ENCODE measurements at regions not wholly inside any gene's neighbourhood (a gene's known extent, or its start where the extent isn't known, plus 50 kb on each side); places are given as distances from the start of the nearest gene placed in this dataset.
"Not testable (repeated sequence)": the region's sequence is repeated elsewhere in the genome, so short reads cannot be mapped to it uniquely, and the experiment has no call there.

DNA sequence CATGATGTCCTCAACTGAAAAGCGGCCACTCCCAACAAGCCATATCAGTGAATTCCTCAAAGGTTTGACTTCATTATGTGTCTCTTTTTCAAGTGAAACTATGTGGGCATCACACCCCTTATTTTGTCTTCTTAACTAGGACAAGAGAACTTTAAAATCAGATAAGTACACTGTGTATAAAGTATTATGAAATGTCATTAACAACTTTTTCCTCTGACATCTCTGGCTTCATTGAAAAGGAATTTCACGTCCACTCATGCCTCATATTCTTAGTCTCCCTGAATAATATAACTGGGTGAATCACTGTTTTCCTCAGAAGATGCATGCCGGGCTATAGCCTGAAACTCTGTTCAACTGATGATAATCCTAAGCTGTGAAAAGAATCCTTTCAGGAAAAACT is 415.8 kb downstream of the ACTL7B start:
- H3K27ac Mint-ChIP-seq: no peak overlapping the region
- H3K4me1 Mint-ChIP-seq (ENCODE audit: low read depth): no peaks in the 10 kb centered on the region
- H3K9me3 Mint-ChIP-seq (ENCODE audit: low read depth): peaks cover 11% of the 10 kb centered on the region
- H3K4me3 Mint-ChIP-seq: no peak overlapping the region
- H3K36me3 Mint-ChIP-seq: no peaks in the 10 kb centered on the region
- peaks cover 2% of the 10 kb centered on the region for H3K27me3 Mint-ChIP-seq

DNA sequence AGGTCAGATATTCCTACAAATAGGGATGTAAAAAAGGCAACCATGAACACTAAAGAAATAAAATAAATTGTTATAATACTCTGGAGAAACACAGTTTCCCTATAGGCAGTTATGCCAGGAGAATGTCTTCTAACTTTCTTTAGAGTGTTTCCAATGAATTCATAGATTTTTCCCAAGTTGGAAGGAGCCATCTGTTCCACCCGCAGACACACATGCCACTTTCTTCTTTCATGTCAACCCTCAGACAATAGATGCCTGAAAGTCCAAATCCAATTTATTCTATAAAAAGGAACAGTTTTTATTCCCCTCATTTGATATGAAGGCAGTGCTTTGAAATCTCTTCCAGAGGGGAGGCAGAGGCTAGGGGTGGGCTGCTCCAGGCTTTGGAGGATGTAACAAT is 418.1 kb downstream of the ACTL7B start:
- Mint-ChIP-seq H3K36me3 (no peaks in the 10 kb centered on the region), H3K9me3 (ENCODE audit: low read depth) (peaks cover 5% of the 10 kb centered on the region), H3K4me3 (no peak overlapping the region), H3K27ac (no peak overlapping the region), H3K4me1 (ENCODE audit: low read depth) (no peaks in the 10 kb centered on the region), H3K27me3 (peaks cover 2% of the 10 kb centered on the region)

DNA sequence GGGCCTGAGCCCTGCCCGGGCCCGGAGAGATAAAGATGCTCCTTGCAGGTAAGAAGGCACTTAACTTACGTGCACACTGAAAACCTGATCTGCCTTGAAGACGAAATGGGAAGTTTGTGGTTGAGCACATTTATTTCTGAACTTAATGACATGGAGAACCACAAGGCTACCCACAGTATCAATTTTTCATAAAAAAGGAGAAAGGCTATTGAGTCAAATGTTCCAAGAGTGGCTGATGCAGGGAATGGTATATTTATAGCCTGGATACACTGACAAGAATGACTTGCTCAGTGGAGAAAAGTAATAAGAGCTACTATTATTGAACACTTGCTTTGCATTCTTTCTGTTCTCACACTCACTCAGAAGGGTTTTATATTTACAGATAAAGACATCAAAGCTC is 419.3 kb downstream of the ACTL7B start:
- Mint-ChIP-seq H3K36me3 (no peaks in the 10 kb centered on the region), H3K4me1 (ENCODE audit: low read depth) (no peaks in the 10 kb centered on the region), H3K27me3 (peaks cover 2% of the 10 kb centered on the region)

DNA sequence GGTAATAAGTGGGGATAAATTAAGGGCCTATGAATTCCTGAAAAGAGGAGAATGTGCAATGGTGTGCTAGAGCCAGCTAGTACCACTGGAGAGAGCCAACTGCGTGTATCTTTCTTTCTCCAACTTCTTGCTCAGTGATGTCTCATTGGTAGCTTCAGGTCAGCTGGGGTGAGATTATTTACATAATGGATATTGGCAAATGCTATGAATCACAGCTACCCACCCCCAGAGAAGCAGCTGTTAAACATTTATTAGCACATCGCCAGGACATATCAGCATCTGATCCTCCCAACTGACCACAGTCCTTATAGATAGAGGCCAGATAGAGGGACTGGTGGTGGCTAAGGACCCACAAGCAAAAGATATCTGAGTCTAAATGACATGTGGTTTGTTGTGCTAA is 421.3 kb downstream of the ACTL7B start:
- Mint-ChIP-seq H3K4me1 (ENCODE audit: low read depth) (no peaks in the 10 kb centered on the region), H3K27ac (no peak overlapping the region), H3K36me3 (no peaks in the 10 kb centered on the region), H3K9me3 (ENCODE audit: low read depth) (peaks cover 17% of the 10 kb centered on the region), H3K27me3 (no peaks in the 10 kb centered on the region), H3K4me3 (no peak overlapping the region)

More for the DNA sequence above, 419.3 kb downstream of the ACTL7B start:
- peaks cover 7% of the 10 kb centered on the region for H3K9me3 Mint-ChIP-seq (ENCODE audit: low read depth)
- H3K27ac Mint-ChIP-seq: no peak overlapping the region
- no peak overlapping the region for H3K4me3 Mint-ChIP-seq

DNA sequence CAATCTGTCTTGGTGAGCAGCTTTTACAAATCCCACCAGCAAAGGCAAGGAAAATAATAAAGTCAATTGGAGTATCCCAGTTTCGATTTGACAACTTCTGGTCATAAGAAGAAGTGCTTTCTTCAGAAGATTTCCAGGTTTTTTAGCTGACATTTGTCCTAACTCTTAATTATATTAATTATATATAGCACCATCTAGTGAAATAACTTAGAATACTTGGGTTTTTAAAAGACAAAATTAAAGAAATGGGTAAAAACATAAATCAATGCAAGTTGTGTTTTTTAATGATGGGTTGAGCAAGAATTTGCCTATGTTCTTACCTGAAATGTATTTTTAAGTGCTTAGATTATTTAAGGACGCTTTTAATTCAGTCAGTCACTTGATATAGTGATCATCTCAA is 421.8 kb downstream of the ACTL7B start:
- H3K9me3 Mint-ChIP-seq (ENCODE audit: low read depth): peaks cover 18% of the 10 kb centered on the region
- no peaks in the 10 kb centered on the region for H3K36me3 Mint-ChIP-seq
- H3K4me3 Mint-ChIP-seq: no peak overlapping the region
- H3K4me1 Mint-ChIP-seq (ENCODE audit: low read depth): no peaks in the 10 kb centered on the region
- H3K27ac Mint-ChIP-seq: no peak overlapping the region
- H3K27me3 Mint-ChIP-seq: no peaks in the 10 kb centered on the region

DNA sequence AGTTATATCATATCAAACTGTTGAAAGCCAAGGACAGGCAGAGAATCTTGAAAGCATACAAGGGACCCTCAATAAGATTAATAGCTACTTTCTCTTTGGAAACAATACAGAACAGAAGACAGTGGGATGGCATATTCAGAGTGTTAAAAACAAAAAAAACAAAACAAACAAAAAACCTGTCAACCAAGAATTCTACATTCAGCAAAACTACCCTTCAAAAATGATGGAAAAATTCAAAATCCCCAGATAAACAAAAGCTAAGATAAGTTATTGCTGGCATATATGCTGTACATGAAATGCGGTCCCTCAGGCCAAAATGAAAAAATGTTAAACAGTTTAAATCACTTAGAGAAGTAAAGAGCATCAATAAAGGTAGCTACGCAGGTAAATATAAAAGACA is 425.1 kb downstream of the ACTL7B start:
- H3K9me3 Mint-ChIP-seq (ENCODE audit: low read depth): peaks cover 22% of the 10 kb centered on the region
- no peaks in the 10 kb centered on the region for H3K36me3 Mint-ChIP-seq
- no peak overlapping the region for H3K27ac Mint-ChIP-seq
- no peaks in the 10 kb centered on the region for H3K4me1 Mint-ChIP-seq (ENCODE audit: low read depth)
- H3K4me3 Mint-ChIP-seq: no peak overlapping the region
- no peaks in the 10 kb centered on the region for H3K27me3 Mint-ChIP-seq

DNA sequence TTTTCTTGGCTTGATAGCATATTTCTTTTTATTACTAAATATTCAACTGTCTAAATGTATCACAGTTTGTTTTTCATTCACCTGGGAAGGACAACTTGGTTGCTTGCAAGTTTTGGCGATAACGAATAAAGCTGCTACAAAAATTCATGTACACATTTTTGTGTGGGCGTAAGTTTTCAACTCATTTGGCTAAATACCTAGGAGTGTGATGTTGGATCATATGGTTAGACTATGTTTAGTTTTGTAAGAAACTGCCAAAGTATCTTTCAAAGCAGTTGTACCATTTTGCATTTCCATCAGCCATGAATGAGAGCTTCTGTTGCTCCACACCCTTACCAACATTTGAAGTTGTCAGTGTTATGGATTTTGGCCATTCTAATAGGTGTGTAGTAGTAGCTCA is 428.0 kb downstream of the ACTL7B start:
- H3K4me1 Mint-ChIP-seq (ENCODE audit: low read depth): no peaks in the 10 kb centered on the region
- peaks cover 22% of the 10 kb centered on the region for H3K9me3 Mint-ChIP-seq (ENCODE audit: low read depth)
- H3K27ac Mint-ChIP-seq: no peak overlapping the region
- no peaks in the 10 kb centered on the region for H3K36me3 Mint-ChIP-seq
- no peaks in the 10 kb centered on the region for H3K27me3 Mint-ChIP-seq
- no peak overlapping the region for H3K4me3 Mint-ChIP-seq

DNA sequence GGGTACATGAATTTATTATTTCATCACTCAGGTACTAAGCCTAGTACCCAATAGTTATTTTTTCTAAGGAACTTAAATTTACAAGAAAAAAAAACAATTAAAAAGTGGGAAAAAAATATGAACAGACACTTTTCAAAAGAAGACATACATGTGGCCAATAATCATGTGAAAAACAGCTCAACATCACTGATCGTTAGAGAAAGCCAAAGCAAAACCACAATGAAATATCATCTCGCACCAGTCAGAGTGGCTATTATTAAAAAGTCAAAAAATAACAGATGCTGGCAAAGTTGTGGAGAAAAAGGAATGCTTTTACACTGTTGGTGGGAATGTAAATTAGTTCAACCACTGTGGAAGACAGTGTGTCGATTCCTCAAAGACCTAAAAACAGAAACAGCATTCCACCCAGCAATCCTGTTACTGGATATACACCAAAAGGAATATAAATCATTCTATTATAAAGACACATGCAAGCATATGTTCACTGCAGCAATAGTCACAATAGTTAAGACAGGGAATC is 429.3 kb downstream of the ACTL7B start:
- H3K9me3 Mint-ChIP-seq (ENCODE audit: low read depth): peaks cover 20% of the 10 kb centered on the region
- not testable (repeated sequence) for H3K27me3 Mint-ChIP-seq; H3K4me1 Mint-ChIP-seq (ENCODE audit: low read depth); H3K36me3 Mint-ChIP-seq; H3K27ac Mint-ChIP-seq; H3K4me3 Mint-ChIP-seq

DNA sequence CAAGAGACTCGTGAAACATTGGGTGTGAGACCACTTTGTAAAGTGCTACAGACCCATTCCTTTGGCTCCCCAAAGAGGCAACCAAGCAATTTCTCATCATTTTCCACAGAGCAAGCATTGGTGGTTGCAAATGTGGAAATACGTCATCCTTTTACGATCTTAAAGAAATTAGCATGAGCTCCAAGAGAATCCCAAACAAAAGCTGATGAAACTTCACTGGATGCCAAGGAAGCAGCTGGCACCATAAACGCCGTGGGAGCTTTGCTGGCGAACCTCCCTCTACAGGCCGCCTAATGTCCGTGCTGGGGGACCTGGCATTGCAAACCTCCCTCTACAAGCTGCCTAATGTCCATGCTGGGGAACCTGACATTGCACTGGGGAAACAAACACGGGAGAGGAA is 432.4 kb downstream of the ACTL7B start:
- Mint-ChIP-seq H3K36me3 (no peaks in the 10 kb centered on the region), H3K27ac (no peak overlapping the region), H3K27me3 (no peaks in the 10 kb centered on the region), H3K9me3 (ENCODE audit: low read depth) (peaks cover 3% of the 10 kb centered on the region), H3K4me3 (no peak overlapping the region), H3K4me1 (ENCODE audit: low read depth) (no peaks in the 10 kb centered on the region)

DNA sequence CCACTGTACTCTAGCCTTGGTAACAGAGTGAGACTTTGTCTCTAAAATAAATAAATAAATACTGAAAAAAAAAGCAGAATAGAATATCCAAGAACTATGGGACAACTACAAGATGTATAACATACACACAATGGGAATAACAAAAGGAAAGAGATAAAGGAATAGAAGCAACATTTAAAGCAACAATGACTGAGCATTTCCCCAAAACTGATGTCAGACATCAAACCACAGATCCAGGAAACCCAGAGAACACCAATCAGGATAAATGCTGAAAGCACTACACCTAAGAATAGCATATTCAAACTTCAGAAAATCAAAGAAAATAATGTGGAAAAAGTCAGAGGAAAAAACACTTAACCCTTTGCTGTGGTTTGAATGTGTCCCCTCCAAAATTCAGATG is 436.4 kb downstream of the ACTL7B start:
- H3K4me3 Mint-ChIP-seq: no peak overlapping the region
- H3K4me1 Mint-ChIP-seq (ENCODE audit: low read depth): no peaks in the 10 kb centered on the region
- H3K9me3 Mint-ChIP-seq (ENCODE audit: low read depth): no peaks in the 10 kb centered on the region
- no peaks in the 10 kb centered on the region for H3K36me3 Mint-ChIP-seq
- no peak overlapping the region for H3K27ac Mint-ChIP-seq
- H3K27me3 Mint-ChIP-seq: no peaks in the 10 kb centered on the region

DNA sequence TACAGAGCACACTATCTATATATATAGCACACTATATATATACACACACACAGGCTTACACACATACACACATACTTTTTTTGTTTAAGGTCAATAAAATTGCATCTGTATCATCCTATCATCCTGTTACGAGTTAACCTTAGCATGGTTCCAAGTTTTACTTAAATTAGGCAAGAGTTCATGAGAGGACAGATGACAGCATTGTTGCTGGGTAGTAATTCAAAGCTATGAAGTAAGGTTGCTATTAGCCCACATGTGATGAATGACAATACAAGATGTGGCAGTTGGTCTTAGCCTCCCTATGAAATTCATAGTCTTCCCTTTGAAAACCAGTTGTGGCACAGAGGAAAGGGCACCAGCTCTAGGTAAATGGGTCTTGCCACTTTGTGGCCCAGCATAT is 438.1 kb downstream of the ACTL7B start:
- no peaks in the 10 kb centered on the region for H3K27me3 Mint-ChIP-seq
- no peaks in the 10 kb centered on the region for H3K4me1 Mint-ChIP-seq (ENCODE audit: low read depth)
- H3K4me3 Mint-ChIP-seq: no peak overlapping the region
- H3K9me3 Mint-ChIP-seq (ENCODE audit: low read depth): no peaks in the 10 kb centered on the region
- no peaks in the 10 kb centered on the region for H3K36me3 Mint-ChIP-seq
- no peak overlapping the region for H3K27ac Mint-ChIP-seq

DNA sequence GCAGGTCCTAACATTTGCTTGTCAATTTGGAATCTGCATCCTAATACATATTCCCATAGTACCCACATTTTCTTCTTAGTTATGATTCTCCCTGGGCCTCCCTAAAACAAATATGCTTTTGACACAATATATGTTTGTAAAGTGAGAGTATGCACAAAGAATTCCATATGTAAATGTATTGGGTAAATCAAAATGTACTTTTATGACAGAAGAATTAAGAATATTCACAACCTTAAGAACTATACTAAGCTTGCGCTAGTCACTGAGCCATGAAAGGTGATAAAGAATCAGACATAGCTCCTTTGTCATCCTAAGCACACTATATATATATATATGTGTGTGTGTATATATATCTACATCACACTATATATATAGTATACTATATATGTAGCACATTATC is 438.5 kb downstream of the ACTL7B start:
- Mint-ChIP-seq H3K36me3 (no peaks in the 10 kb centered on the region), H3K4me3 (no peak overlapping the region), H3K4me1 (ENCODE audit: low read depth) (no peaks in the 10 kb centered on the region), H3K27ac (no peak overlapping the region), H3K27me3 (no peaks in the 10 kb centered on the region), H3K9me3 (ENCODE audit: low read depth) (no peaks in the 10 kb centered on the region)

DNA sequence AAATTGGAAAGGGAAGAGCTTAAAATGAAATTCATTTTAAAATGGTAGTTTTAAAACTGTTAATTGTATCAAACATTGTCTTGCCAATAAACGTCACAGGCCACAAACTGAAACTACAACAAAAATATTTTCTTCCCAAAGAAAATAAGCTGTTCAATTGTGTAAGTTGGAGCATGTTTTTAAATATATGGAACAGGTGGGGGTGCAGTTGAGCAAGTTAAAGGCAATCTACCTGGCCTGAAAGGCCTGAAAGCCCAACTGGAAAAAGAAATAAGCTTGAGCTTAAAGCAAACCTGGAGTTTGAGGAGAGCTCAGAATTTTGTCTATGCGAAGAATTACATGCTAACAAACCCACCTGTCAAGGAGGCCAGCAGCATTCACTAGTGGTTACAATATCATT is 439.5 kb downstream of the ACTL7B start:
- H3K4me3 Mint-ChIP-seq: no peak overlapping the region

DNA sequence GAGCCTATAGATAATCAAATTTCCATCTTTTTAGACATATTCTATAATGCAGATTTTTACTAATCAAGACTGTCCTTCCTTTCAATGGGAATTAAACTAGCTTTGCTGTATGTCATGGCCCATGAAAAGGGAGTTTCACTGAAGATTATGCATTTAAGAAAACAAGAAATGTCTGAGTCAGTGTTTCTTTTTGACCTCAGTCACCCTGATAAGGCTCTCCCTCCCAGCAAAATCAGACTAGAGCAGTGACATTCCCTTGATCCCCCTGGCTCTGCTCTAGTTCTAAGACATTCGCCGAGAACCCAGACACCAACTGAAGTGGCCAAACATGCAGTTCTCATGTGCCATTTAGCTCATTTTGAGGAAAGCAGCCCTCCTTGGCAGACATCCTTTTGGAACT is 442.0 kb downstream of the ACTL7B start:
- no peaks in the 10 kb centered on the region for H3K4me1 Mint-ChIP-seq (ENCODE audit: low read depth)
- no peaks in the 10 kb centered on the region for H3K9me3 Mint-ChIP-seq (ENCODE audit: low read depth)
- H3K36me3 Mint-ChIP-seq: no peaks in the 10 kb centered on the region
- H3K4me3 Mint-ChIP-seq: no peak overlapping the region
- H3K27me3 Mint-ChIP-seq: no peaks in the 10 kb centered on the region
- no peak overlapping the region for H3K27ac Mint-ChIP-seq

More for the DNA sequence above, 439.5 kb downstream of the ACTL7B start:
- H3K27ac Mint-ChIP-seq: no peak overlapping the region
- H3K36me3 Mint-ChIP-seq: no peaks in the 10 kb centered on the region
- H3K9me3 Mint-ChIP-seq (ENCODE audit: low read depth): no peaks in the 10 kb centered on the region
- no peaks in the 10 kb centered on the region for H3K4me1 Mint-ChIP-seq (ENCODE audit: low read depth)
- H3K27me3 Mint-ChIP-seq: no peaks in the 10 kb centered on the region

DNA sequence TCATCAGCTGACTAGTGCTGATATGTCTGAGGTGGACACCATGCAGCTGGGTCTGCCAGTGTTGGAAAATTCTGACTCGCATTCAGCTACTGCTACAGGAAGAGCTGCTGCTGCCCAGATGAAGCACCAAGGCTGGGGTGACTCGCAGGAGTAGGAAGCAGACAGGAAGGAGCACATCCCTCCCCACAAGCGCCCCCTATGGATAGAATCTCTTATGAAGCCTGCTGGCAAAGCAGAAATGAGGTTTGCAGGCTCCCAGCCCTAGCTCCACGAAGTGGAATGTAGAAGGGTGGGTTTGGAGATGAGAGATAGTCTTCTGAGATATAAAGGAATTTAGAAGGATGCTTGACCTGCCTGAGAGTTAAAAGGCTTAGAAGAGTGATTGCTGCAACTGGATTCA is 443.0 kb downstream of the ACTL7B start:
- H3K36me3 Mint-ChIP-seq: no peaks in the 10 kb centered on the region
- no peak overlapping the region for H3K27ac Mint-ChIP-seq
- no peaks in the 10 kb centered on the region for H3K4me1 Mint-ChIP-seq (ENCODE audit: low read depth)
- no peaks in the 10 kb centered on the region for H3K9me3 Mint-ChIP-seq (ENCODE audit: low read depth)
- no peaks in the 10 kb centered on the region for H3K27me3 Mint-ChIP-seq
- no peak overlapping the region for H3K4me3 Mint-ChIP-seq

DNA sequence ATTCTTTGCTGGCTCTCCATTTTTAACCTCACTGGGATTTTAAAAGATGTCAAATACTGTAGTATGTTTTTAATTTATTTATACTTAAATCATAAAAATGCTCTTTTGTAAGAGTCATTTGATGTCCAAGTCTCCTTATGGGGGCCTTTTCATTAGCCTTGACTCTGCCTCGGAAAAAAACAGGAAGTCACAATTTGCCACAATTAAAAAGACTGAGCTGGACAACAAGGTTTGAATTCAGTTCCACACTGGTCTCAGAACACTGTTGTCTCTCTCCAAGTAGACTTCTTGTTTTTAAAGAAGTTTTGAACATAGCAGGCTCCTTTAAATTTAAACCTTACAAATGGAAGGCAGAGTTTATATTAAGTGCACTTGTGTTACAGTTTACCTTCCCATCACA is 444.2 kb downstream of the ACTL7B start:
- no peak overlapping the region for H3K4me3 Mint-ChIP-seq
- H3K9me3 Mint-ChIP-seq (ENCODE audit: low read depth): no peaks in the 10 kb centered on the region
- H3K36me3 Mint-ChIP-seq: no peaks in the 10 kb centered on the region
- no peak overlapping the region for H3K27ac Mint-ChIP-seq
- no peaks in the 10 kb centered on the region for H3K27me3 Mint-ChIP-seq
- no peaks in the 10 kb centered on the region for H3K4me1 Mint-ChIP-seq (ENCODE audit: low read depth)

DNA sequence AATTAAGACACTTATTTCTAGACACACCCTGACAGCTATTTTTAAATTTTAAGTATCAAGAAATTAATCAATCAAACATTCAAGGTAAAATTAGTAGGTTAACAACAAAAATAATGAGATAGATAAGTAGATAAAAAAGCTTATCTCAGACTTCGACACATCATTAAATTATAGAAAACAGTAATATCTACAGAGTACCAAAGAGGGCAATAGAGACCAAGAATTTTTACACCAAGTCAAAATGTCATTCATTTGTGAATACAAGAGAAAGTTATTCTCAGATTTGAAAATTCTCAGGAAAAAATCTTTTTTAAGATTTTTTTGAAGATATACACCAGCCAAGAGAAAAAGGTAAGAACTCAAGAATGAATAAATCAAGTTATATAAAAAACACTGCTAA is 445.6 kb downstream of the ACTL7B start:
- Mint-ChIP-seq H3K36me3 (no peaks in the 10 kb centered on the region), H3K4me1 (ENCODE audit: low read depth) (no peaks in the 10 kb centered on the region), H3K27me3 (no peaks in the 10 kb centered on the region), H3K4me3 (no peak overlapping the region), H3K27ac (no peak overlapping the region), H3K9me3 (ENCODE audit: low read depth) (no peaks in the 10 kb centered on the region)

All from activated naive CD8-positive, alpha-beta T cell (primary cell).